ENCODE measurements at regions not wholly inside any gene's neighbourhood (a gene's known extent, or its start where the extent isn't known, plus 50 kb on each side); places are given as distances from the start of the nearest gene placed in this dataset.

GRCh38 chr15:22232675-22233074 is 152.3 kb downstream of the OR4M2 start:
- TF ChIP-seq CTCF (IDR thresholded peaks at IDR 0.05; ENCODE audit: low read depth, low read length) (no peak), POLR2A (IDR thresholded peaks at IDR 0.05; ENCODE audit: extremely low read depth, insufficient read length) (no peak), MAX (IDR thresholded peaks at IDR 0.05; ENCODE audit: low read depth, low read length) (no peak)
